ENCODE measurements at regions not wholly inside any gene's neighbourhood (a gene's known extent, or its start where the extent isn't known, plus 50 kb on each side); places are given as distances from the start of the nearest gene placed in this dataset.

GRCh38 chr7:21193895-21194294 is 234.0 kb upstream of the SP4 start:
- no peak overlapping the region for H3K4me3 ChIP-seq (ENCODE audit: low read depth, low read length)
- no peak for DNase-seq (ENCODE audit: low read depth)
- TF ChIP-seq, protein P1, sequence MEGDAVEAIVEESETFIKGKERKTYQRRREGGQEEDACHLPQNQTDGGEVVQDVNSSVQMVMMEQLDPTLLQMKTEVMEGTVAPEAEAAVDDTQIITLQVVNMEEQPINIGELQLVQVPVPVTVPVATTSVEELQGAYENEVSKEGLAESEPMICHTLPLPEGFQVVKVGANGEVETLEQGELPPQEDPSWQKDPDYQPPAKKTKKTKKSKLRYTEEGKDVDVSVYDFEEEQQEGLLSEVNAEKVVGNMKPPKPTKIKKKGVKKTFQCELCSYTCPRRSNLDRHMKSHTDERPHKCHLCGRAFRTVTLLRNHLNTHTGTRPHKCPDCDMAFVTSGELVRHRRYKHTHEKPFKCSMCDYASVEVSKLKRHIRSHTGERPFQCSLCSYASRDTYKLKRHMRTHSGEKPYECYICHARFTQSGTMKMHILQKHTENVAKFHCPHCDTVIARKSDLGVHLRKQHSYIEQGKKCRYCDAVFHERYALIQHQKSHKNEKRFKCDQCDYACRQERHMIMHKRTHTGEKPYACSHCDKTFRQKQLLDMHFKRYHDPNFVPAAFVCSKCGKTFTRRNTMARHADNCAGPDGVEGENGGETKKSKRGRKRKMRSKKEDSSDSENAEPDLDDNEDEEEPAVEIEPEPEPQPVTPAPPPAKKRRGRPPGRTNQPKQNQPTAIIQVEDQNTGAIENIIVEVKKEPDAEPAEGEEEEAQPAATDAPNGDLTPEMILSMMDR (IDR thresholded peaks at IDR 0.05; ENCODE audit: low read depth, low read length, missing control alignments): no peak

DNA sequence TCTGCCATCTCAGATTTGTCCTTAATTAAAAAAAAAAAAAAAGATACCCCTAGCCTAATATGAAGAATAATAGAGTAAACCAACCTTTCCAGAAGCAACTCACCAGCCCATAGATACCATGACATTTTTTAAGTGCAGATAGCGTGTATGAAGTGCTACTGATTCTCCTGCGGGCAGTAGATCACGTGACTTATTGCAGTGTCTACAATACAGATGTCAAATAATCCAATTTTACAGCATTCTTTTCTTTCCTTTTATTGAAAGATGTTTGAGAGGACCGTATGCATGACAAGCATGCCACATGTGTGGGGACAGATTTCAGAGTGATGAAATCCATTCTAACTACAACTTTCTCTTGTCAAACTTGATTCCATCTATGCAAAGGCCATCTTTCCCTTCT is 232.9 kb upstream of the SP4 start:
- no peak overlapping the region for H3K4me3 ChIP-seq (ENCODE audit: low read depth, low read length)
- TF ChIP-seq, protein P1 (IDR thresholded peaks at IDR 0.05; ENCODE audit: low read depth, low read length, missing control alignments): no peak
- DNase-seq (ENCODE audit: low read depth): no peak

GRCh38 chr7:21198921-21199320 is 229.0 kb upstream of the SP4 start:
- TF ChIP-seq, protein P1 (IDR thresholded peaks at IDR 0.05; ENCODE audit: low read depth, low read length, missing control alignments): no peak
- no peak overlapping the region for H3K4me3 ChIP-seq (ENCODE audit: low read depth, low read length)
- DNase-seq (ENCODE audit: low read depth): no peak

DNA sequence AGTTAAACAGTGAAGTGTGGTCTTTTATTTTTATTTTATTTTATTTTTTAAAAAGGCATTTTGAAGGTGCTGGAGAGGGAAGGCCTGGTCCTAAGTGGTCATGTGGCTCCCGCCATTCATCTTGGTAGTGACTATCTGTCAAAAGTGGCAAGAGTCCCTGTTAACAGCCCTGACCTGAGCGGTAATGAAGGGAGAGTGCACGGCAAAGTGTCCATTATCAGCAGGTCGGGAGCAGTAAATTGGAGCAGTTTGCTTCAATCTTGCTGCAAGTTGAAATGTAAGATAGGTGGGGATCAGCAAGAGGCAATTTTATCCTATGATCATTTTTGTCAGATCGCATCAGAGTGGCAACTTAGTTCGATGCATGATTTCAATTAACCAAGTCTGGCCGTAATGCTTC is 227.4 kb upstream of the SP4 start:
- TF ChIP-seq, protein P1 (IDR thresholded peaks at IDR 0.05; ENCODE audit: low read depth, low read length, missing control alignments): no peak
- H3K4me3 ChIP-seq (ENCODE audit: low read depth, low read length): no peak overlapping the region
- no peak for DNase-seq (ENCODE audit: low read depth)

- H3K4me3 ChIP-seq (ENCODE audit: low read depth, low read length): no peak overlapping the region
- no peak for DNase-seq (ENCODE audit: low read depth)
- TF ChIP-seq, protein P1 (IDR thresholded peaks at IDR 0.05; ENCODE audit: low read depth, low read length, missing control alignments): no peak
These were observed 213.2 kb upstream of the SP4 start for GRCh38 chr7:21214657-21215056.

GRCh38 chr7:21215307-21215706 is 212.6 kb upstream of the SP4 start:
- DNase-seq (ENCODE audit: low read depth): no peak
- TF ChIP-seq, protein P1 (IDR thresholded peaks at IDR 0.05; ENCODE audit: low read depth, low read length, missing control alignments): no peak
- H3K4me3 ChIP-seq (ENCODE audit: low read depth, low read length): no peak overlapping the region

DNA sequence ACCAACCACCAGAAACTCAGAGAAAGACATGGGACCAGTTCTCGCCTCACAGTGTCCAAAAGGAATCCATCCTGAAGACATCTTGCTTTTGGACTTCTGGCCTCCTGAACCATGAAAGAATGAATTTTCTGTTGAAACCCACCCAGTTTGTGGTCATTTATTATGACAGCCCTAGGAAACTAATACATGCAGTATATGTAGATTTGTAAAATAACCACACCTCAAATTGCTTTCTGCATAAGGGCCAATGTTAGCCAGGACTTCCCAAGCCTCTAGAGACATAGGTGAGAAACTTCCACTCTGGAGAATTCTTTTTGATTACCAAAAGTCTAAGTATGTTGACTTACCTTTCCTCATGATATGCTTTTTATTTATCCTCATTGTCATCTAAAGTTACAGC is 210.5 kb upstream of the SP4 start:
- no peak overlapping the region for H3K4me3 ChIP-seq (ENCODE audit: low read depth, low read length)
- no peak for DNase-seq (ENCODE audit: low read depth)
- TF ChIP-seq, protein P1 (IDR thresholded peaks at IDR 0.05; ENCODE audit: low read depth, low read length, missing control alignments): no peak

All from GM12864 (cell line).